Skeletal muscle tissue (tissue), 3 donors: ENCODE measurements at regions not wholly inside any gene's neighbourhood (a gene's known extent, or its start where the extent isn't known, plus 50 kb on each side); places are given as distances from the start of the nearest gene placed in this dataset.

Source experiments
- H3K27ac ChIP-seq: one replicate; pipeline ENCODE4 v1.7.0; 2013; ENCODE audit warnings: mild to moderate bottlenecking, low read depth, low read length, inconsistent platforms
- H3K27me3 ChIP-seq, 3 donors: one replicate each; pipeline ENCODE4 v1.7.0; 2013; ENCODE audit warnings: low read length in 3 of 3; ENCODE audit not compliant: control insufficient read depth in 3 of 3, insufficient read depth in 3 of 3
- H3K36me3 ChIP-seq, 3 donors: one replicate each; pipeline ENCODE4 v1.7.0; 2013; ENCODE audit warnings: low read length in 3 of 3; ENCODE audit not compliant: control insufficient read depth in 3 of 3, insufficient read depth in 3 of 3
- H3K4me1 ChIP-seq, 3 donors: one replicate each; pipeline ENCODE4 v1.7.0; 2013; ENCODE audit warnings: low read length in 3 of 3, mild to moderate bottlenecking in 3 of 3; ENCODE audit not compliant: control insufficient read depth in 3 of 3, insufficient read depth in 3 of 3
- H3K4me3 ChIP-seq, 3 donors: one replicate each; pipeline ENCODE4 v1.7.0; 2013; ENCODE audit warnings: low read length in 3 of 3
- H3K9ac ChIP-seq, 3 donors: one replicate each; pipeline ENCODE4 v1.7.0; 2013; ENCODE audit warnings: low read length in 3 of 3, mild to moderate bottlenecking in 3 of 3, moderate library complexity in 2 of 3, low read depth in 1 of 3
- H3K9me3 ChIP-seq, 3 donors: one replicate each; pipeline ENCODE4 v1.7.0; 2013; ENCODE audit warnings: low read length in 3 of 3; ENCODE audit not compliant: control insufficient read depth in 3 of 3
- donor health status: Osteomylitis.

DNA sequence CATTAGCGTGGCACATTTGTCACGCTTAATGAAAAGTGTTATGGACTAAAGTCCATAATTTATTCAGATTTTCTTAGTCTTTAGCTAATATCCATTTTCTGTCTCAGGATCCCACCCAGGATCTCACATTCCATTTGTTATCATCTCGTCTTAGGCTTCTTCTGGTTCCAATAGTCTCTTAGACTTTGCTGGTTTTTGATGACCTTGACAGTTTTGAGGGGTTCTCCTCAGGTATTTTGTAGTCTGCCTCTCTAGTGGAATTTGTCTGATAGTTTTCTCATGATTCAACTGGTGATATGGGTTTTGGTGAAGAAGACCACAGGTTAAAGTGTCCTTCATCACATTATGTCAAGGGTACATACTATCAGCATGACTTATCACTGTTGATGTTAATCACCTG is 66.0 kb upstream of the GPR26 start:
- peaks cover 6 to 12% (median 8%) of the 10 kb centered on the region in 3 donors for H3K27me3 ChIP-seq

GRCh38 chr10:123603130-123603529 is 63.0 kb upstream of the GPR26 start:
- no peak overlapping the region for H3K4me3 ChIP-seq
- no peak overlapping the region for H3K27ac ChIP-seq
- H3K27me3 ChIP-seq = peaks cover 6 to 12% (median 6%) of the 10 kb centered on the region in 3 donors

More for the DNA sequence above, 66.0 kb upstream of the GPR26 start:
- H3K9me3 ChIP-seq = peaks cover 0 to 4% (median 2%) of the 10 kb centered on the region in 3 donors
- no peak overlapping the region for H3K27ac ChIP-seq
- H3K9ac ChIP-seq = no peak overlapping the region
- no peaks in the 10 kb centered on the region for H3K4me1 ChIP-seq
- H3K4me3 ChIP-seq = no peak overlapping the region
- H3K36me3 ChIP-seq = no peaks in the 10 kb centered on the region

DNA sequence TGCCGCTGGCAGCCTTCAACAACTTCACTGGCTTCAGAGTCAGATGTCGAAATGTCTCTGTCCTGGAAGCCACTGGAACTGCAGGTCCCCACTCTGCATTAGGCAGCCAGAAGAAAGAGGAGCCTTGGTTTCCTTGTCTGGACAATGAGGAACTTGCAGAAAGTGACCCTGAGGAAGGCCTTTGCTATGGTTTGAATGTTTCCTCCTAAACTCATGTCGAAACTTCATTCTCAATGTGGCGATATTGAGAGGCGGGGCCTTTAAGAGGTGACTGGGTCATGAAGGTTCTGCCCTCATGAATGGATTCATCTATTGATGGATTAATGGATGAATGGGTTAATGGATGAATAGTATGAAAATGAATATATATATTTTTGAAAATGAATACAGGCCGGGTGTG is 61.6 kb upstream of the GPR26 start:
- Histone ChIP-seq H3K9ac (no peak overlapping the region), H3K4me1 (no peaks in the 10 kb centered on the region), H3K36me3 (no peaks in the 10 kb centered on the region), H3K4me3 (no peak overlapping the region), H3K9me3 (peaks cover 0 to 4% (median 2%) of the 10 kb centered on the region in 3 donors), H3K27ac (no peak overlapping the region), H3K27me3 (peaks cover 6 to 17% (median 6%) of the 10 kb centered on the region in 3 donors)

More at GRCh38 chr10:123603130-123603529, 63.0 kb upstream of the GPR26 start:
- no peaks in the 10 kb centered on the region for H3K36me3 ChIP-seq
- peaks cover 0 to 4% (median 2%) of the 10 kb centered on the region in 3 donors for H3K9me3 ChIP-seq
- H3K4me1 ChIP-seq = no peaks in the 10 kb centered on the region
- no peak overlapping the region for H3K9ac ChIP-seq

DNA sequence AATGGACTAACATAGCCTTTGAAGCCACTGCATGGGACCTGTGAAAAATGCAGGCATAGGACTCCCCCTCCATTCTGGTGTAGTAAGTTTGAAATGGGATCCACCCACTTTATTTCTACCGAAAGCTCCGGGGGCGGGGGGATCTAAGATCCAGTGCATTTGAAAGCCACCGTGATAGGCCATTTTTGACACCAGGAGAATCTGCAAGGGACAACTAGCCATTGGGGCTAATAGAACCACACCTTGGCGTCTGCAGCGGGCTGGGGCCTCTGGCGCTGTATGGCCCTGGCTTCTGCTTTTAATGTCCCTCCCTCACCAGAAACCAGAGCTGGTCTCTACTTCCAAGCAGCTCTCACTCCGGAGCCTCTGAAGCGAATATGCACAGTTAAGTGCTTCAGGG is 60.1 kb upstream of the GPR26 start:
- Histone ChIP-seq H3K27ac (no peak overlapping the region), H3K4me1 (no peaks in the 10 kb centered on the region), H3K4me3 (no peak overlapping the region), H3K9me3 (peaks cover 0 to 3% (median 2%) of the 10 kb centered on the region in 3 donors), H3K36me3 (no peaks in the 10 kb centered on the region), H3K27me3 (peaks cover 6 to 17% (median 6%) of the 10 kb centered on the region in 3 donors), H3K9ac (no peak overlapping the region)

DNA sequence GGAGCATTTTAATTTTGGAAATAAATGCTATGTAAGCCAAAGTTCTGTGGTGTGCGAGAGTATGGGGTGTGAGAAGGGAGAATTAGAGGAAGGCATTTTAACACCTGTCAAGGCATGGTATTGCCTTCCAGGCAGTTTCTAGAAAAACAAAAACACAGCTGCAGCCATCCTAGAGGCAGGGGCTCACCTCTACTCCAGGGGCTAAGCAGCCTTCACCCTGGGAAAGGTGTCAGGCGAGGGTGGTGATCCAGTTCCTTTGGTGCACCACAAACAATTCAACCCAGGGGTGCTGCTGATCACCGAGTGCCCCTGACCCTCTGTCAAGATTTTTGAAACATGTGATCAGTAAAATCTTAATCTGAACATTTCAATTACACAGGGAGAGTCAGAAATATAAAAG is 59.2 kb upstream of the GPR26 start:
- peaks cover 8 to 17% (median 13%) of the 10 kb centered on the region in 3 donors for H3K27me3 ChIP-seq
- no peak overlapping the region for H3K9ac ChIP-seq
- H3K27ac ChIP-seq = no peak overlapping the region
- no peaks in the 10 kb centered on the region for H3K9me3 ChIP-seq
- no peaks in the 10 kb centered on the region for H3K4me1 ChIP-seq
- no peaks in the 10 kb centered on the region for H3K36me3 ChIP-seq
- H3K4me3 ChIP-seq = no peak overlapping the region

- Histone ChIP-seq H3K36me3 (no peaks in the 10 kb centered on the region), H3K27me3 (peaks cover 11 to 17% (median 13%) of the 10 kb centered on the region in 3 donors), H3K27ac (no peak overlapping the region), H3K9ac (no peak overlapping the region), H3K4me1 (no peaks in the 10 kb centered on the region), H3K9me3 (no peaks in the 10 kb centered on the region), H3K4me3 (no peak overlapping the region)
Observed at GRCh38 chr10:123607386-123607785, 58.8 kb upstream of the GPR26 start.

DNA sequence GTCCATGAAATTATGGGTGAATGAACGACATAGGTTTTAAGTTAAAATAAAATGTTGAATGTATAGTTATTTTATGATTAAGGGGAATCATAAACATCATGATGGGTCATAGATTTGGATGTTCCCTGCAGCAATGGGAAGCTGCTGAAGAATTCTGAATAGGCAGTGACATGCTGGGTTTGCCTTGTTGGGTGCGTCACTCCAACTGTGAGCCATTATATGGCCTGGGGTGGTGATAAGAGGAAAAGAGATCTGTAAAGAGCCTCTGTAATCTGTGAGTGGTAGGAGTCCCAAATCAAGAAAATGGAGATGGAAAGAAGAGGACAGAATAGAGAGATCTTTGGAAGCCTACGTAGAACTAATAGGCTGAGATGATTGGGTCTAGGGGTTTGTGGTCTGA is 58.1 kb upstream of the GPR26 start:
- peaks cover 11 to 15% (median 13%) of the 10 kb centered on the region in 3 donors for H3K27me3 ChIP-seq
- no peak overlapping the region for H3K4me3 ChIP-seq

DNA sequence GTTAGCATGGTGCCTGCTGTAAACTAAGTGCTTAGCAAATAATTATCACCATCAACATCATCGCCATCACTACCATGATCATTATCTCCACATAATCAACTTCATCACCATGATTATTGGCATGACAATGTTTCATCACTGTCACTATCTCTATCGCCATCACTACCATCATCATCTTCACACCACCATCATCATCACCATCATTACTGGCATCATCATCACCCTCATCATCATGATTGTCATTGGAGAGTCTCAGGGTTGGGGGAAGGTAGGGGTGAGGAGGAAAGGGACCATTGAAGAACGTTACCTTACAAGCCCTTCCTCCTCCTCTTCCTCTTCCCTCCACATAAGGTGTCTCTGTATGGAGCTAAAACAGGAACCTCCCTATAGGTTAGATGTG is 54.9 kb upstream of the GPR26 start:
- no peak overlapping the region for H3K27ac ChIP-seq

More for the DNA sequence above, 58.1 kb upstream of the GPR26 start:
- no peak overlapping the region for H3K9ac ChIP-seq
- no peaks in the 10 kb centered on the region for H3K4me1 ChIP-seq
- no peaks in the 10 kb centered on the region for H3K9me3 ChIP-seq
- H3K36me3 ChIP-seq = no peaks in the 10 kb centered on the region
- no peak overlapping the region for H3K27ac ChIP-seq

DNA sequence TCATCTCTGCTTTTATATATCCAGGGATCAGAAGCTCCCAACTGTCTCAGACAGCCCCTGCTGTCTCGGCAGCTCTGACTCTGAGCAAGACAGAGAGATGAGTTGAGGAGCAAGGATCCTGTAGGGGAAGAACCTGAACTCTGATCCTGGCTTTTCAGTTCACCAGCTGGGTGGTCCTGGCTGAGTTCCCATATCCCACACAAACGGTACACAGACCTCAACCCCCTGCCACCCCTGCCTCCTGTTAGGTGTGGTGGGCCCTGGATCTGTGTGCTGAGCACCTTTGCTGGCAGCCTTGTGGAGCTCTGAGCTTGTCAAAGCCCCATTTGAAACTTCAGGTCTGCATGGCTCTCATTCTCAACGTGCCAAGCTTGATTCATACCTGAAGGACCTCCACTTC is 54.3 kb upstream of the GPR26 start:
- Histone ChIP-seq H3K9me3 (no peaks in the 10 kb centered on the region), H3K4me1 (no peaks in the 10 kb centered on the region), H3K4me3 (no peak overlapping the region), H3K27ac (no peak overlapping the region), H3K36me3 (no peaks in the 10 kb centered on the region), H3K9ac (no peak overlapping the region), H3K27me3 (peaks cover 5 to 7% (median 7%) of the 10 kb centered on the region in 3 donors)

More for the DNA sequence above, 54.9 kb upstream of the GPR26 start:
- Histone ChIP-seq H3K4me1 (no peaks in the 10 kb centered on the region), H3K9me3 (no peaks in the 10 kb centered on the region), H3K36me3 (no peaks in the 10 kb centered on the region), H3K9ac (no peak overlapping the region), H3K27me3 (peaks cover 5 to 7% (median 7%) of the 10 kb centered on the region in 3 donors), H3K4me3 (no peak overlapping the region)

GRCh38 chr10:123613346-123613850 is 52.8 kb upstream of the GPR26 start:
- Histone ChIP-seq H3K27ac (no peak overlapping the region), H3K4me3 (no peak overlapping the region), H3K27me3 (peaks cover 5 to 7% (median 7%) of the 10 kb centered on the region in 3 donors), H3K4me1 (no peaks in the 10 kb centered on the region), H3K9ac (no peak overlapping the region), H3K36me3 (no peaks in the 10 kb centered on the region), H3K9me3 (no peaks in the 10 kb centered on the region)
